Embryonic facial prominence (tissue), 1 donor: ENCODE measurements at regions not wholly inside any gene's neighbourhood (a gene's known extent, or its start where the extent isn't known, plus 50 kb on each side); places are given as distances from the start of the nearest gene placed in this dataset.

ENCODE experiments used
- DNase-seq: peaks from one replicate; pipeline ENCODE4 v3.0.0-alpha.2; 2016; ENCODE audit errors: extremely low spot score

DNA sequence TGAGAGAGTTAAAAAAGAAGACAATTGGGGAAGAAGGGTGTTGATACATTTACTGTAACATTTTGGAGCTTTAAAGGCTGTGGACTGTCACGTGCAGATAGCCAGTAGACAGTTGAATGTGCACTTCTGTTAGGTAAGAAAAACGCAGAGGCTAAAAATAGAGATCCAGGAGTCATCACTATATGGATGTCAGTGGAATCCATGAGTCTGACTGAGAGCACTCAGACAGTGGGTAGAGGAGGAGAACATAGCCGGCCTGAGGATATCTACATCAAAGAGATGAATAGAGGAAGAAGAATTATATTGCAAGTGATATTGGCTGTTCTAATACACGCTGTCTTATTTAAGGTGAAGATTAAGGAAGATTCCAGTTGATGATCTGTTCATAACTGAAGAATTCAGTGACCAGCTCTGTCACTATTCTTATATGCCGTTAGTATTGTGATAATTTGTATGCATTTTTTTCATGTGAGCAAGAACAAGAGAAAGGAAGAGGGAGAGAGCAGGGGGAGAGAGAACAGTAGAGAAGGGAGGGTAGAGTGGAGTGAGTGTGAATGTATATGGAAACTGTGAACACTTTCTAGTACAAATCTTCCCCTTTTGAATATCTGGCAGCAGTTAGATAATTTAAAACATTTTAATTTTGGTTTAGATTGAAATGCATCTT lies 344.8 kb downstream of the CHRM3 start:
- DNase-seq = no peak

DNA sequence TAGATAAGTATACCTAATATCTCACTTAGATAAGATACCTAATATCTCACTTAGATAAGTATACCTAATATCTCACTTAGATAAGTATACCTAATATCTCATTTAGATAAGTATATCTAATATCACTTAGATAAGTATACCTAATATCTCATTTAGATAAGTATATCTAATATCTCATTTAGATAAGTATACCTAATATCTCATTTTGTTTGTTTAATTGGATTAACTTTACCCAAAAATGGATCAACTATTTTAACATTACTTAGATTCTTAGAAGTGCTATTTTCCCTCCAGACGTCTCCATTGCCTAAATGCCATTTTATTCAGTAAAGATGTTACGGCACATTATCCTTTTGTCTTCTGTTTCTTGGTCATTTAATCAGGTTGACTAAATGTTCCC lies 346.4 kb downstream of the CHRM3 start:
- DNase-seq = no peak

DNA sequence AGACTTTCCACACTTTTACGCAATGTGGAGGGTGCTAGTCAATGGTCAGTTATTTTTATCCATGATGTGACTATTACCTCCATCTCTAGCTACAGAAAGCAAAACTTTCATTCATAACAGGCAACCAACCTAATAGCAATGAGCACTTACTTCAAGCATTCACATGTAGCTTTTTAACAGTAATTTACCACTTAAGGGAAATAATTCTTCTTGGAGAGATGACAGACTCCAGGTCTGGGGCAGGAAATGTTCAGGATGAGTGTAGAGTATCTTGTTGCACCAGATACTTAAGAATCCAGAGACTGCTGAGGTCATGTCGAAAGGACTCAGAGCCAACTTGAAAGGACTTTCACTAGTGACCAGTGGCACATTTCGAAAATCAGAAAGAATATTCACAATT lies 347.6 kb downstream of the CHRM3 start:
- DNase-seq = no peak

DNA sequence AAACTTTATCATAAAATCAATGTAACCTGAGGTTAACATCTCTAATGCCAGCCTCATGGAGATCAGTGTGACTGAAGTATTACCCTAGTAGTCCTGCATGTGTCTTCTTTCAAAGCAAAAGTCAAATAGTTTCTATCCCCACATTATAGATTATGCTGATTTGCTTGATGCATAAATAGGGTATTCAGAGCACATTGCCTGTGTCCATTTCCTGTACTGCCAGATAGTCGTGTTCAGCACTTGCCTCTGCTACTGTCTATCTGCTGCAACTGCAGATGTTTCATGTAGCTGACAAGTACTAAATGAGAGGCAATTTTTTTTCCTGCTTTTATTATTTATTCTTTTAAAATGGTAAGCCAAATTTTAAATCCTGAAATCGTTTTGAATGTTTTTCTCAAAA lies 348.7 kb downstream of the CHRM3 start:
- DNase-seq = no peak

DNA sequence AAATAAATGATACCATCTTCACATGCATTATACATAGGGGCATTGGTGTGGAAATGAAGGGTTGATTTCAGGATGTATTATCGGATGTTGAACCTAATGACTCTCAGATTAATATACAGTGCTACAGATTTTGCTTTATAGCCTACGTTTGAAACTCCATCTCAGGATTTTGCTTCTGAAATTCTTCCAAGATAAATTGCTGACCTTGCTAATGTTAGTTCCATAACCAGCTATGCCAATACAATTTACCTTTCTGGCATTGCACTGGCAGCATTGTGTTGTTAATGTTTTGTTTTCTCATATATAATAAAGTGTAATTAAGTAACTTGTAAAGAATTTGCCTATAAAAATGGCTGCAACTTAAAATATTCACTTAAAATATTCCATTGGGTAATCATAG lies 350.1 kb downstream of the CHRM3 start:
- no peak for DNase-seq

DNA sequence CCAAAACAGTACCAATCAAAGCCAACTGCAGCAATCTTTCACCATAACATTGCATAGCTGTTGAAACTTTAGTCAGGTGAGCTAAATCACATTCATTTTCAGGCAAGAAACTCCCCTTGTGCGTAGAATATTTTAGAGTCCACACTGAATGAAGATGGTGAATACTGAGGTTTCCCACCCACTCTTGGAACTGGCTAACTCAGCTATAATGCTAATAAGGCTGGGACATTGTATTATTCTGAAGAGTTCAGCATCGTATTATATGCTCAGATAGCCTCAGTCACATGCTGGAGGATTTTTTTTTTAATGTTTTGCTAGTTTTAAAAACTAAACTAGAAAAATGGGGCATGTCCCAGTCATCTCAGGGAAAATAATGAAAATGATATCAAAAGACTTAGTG lies 352.3 kb upstream of the FMN2 start:
- DNase-seq = no peak

DNA sequence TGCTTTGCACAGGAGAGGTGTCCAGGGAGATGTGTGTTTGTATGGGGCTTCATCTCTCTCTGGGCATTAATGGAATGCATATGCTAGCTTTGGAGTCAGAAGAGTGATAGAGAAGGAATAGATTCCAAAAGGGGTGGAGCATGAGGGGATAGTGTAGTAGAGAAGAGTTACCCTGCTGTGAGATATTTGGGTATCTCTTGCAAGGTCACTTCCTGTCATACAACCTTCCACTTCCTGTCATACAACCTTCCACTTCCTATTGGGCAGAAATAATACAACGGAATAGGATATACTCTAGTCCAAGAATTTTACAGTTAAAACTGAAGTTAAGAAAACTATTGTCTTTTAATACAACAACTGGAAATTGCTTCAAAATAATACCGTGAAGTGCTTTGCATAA lies 351.8 kb upstream of the FMN2 start:
- DNase-seq = no peak

DNA sequence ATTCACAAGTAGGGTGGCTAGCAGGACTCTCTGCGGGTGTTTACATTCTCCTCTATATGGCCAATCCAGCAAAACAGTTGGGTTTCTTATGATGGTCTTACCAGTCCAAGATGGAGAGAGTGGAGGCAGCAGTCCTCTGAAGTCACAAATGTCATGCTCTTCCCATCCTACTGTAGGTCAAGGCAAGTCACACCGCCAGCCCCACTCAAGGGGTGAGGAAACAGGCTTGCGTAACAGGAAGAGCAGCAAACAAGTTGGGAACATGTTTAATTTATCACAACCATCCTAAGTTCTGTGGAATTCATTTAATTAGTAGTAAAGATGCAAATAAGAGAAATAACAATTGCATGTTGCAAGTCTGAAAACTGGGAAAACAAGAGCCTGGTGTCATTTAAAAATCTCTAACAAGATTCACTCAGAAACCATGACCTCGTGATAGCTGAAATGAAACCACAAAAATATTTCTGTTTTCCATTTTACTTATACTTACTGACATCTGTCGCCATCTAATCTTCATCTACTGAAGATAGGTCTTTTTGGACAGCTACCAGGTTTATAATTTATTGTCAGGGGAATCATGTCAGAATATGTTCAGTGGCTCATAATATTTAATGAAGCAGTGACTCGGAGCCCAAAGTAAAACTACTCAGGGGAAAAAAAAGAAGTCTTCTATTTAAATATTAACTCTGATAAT lies 349.1 kb upstream of the FMN2 start:
- no peak for DNase-seq

DNA sequence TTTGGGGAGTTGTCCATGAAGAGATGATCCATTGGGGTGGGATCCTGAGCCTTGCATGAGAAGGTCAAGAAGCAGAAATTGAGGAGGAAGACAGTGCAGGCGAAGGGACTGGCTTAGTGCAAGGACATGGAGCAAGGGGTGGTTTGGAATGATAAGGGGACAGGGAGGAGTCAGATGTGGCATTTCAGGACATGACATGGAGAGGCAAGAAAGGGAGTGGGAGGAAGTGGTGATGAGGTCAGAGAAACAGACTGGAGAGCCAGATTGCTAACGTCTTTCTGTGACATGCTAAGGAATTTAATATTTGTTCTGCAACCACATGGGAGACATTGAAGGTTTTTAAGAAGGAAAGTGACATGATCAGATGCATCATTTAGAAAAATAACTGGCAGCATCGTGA lies 346.8 kb upstream of the FMN2 start:
- DNase-seq = no peak

DNA sequence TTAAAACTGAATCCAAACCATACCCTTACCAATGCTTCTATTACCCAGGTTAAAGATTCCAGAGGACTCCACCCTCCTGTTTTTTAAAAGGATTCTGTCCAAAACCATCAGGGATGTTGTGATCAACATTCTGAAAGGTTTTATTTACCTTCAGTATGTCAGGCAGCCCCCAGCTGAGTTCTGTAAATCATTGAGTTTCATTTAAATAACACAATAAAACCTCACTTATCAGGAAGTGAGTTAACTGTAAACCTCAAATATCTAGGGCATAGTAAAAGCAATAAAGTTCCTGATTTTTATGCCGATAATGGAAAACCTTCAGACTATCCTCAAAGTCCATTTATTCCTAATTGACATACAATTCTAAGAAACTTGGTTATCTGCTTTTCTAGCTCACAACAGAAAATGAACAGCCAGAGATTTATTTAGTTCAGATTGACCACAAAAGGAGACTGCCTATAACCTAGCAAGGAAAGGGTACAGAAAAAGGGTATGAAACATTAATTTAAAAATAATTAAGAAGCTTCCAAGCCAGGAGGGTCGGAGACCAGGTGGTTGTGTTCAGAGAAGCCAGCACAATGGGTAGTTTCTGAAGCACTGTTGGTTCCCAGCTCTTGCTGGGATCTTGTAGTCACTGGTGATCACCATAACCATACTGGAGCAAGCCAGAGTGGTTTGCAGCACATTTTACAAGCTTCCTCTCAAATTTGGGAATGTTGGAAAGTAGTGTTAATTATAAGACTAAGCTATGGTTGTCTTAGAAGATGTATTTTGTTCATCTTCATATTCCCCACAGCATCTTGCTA lies 336.4 kb upstream of the FMN2 start:
- no peak for DNase-seq

DNA sequence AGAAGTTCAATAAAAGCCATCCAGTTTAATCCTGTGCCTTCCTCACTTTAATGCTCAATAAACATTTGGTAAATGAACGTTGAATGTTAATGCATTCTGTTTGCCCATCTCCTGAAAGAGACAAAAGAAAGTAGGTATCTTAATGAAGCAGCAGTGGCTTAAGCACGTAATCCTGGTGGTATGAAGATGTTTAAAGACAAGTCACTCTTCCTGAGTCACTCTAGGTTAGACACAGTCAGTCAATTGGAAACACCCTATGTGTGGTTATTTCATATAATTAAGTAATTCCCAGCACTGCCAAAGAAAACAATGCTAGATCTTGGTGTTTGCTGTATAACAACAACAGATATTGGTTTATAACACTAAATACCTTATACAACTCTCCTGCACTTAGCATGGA lies 334.0 kb upstream of the FMN2 start:
- no peak for DNase-seq

DNA sequence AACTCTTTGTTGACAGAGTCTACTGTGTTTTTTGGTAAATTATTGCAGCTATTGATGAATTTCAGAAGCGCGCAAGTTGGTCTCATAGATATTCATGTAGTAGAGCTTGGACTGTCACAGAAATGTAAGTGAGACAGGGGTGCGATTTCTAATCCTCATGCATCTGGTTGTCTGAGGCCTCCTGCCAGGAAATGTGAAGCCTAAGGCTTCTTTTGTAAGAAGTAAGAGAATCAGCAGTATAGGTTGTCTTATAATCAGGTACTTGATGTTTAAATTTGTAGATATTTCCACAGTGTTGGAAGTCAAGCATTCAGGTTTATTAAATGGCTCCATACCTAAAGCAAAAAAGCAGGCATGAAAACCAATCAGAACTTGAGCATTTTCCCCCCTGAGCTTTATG lies 332.9 kb upstream of the FMN2 start:
- DNase-seq = no peak

DNA sequence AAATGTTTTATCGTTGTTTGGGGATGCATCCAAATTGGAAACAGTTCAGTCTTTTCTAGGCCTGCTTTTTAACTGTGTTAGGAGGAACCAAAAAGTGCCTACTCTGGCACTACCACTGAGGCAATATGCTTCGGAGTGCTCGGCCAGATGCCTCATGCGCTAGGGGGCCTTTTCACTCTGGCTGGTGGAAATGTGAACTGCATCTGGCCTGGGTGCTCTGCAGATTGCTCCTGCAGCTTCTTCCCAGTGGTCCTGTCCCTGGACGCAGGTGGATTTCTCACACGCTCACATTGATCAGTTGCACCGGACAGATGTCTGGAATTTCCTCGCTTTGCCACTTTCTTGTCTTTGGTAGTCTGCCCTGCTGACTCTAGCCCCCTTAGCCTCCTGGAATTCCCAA lies 330.2 kb upstream of the FMN2 start:
- no peak for DNase-seq

DNA sequence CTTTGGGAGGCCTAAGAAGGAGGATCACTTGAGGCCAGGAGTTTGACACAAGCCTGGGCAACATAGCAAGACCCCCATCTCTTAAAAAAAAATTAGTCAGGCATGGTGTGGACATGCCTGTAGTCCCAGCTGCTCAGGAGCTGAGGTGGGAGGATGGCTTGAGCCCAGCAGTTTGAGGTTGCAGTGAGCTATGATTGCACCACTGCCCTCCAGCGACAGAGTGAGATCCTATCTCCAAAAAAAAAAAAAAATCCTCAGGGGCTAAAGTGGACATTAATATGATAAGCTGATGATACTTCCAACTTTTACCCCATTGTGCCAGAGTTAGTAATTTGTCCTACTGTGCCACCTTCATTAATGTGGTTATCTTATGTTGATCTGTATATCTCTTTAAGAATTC lies 327.8 kb upstream of the FMN2 start:
- no peak for DNase-seq

DNA sequence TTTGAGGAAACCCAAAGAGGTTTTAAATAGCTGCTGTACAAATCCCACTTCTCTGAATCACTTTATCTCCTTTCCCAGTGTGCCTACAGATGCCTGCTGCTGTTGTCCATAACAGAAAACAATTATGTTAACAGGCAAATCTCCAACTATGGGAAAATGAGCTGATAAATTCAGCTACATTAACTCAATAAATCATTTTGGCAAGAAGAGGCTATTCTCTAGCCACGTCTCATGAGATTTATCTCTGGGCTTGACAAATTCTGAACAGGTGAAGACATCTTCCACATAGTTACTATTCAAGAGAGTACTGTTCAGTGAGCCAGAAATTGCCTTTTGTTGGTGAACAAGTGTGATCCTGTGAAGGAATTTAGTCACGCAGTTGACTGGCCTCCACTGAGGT lies 327.1 kb upstream of the FMN2 start:
- DNase-seq = no peak

DNA sequence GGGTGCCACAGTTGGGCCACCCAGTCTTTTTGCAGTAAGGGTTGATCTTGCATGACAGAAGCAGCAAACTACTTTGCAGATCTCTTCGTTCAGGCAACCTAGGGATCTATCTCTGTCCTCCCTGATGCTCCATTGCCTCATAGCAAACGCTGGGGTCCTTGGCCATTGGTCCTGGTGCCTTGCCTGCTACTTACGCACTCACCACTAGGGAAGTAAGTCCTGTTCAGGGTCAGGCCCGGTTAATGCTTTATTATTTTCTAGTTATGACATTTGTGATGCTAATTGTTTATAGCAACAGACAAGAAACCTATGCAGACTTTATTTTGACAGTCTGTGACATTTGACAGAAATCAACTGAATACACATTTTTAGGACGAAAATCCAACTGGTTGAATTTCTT lies 326.5 kb upstream of the FMN2 start:
- no peak for DNase-seq

DNA sequence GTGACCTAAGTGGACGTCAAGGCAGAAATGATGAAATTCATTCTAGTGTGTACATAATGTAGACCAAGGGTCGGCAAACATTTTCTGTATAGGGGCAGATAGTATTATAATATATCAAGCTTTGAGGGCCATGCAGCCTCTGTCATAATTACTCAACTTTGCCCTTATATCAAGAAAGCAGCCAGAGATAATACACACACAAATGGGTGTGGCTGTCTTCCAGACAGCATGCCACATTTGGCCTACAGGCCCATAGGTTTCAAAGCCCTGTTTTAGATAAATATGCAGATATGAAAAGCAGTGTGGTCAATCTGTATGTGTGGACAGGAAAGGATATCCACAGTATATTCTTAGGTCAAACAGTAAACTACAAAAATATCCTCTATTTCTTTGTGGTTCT lies 320.1 kb upstream of the FMN2 start:
- DNase-seq = no peak

DNA sequence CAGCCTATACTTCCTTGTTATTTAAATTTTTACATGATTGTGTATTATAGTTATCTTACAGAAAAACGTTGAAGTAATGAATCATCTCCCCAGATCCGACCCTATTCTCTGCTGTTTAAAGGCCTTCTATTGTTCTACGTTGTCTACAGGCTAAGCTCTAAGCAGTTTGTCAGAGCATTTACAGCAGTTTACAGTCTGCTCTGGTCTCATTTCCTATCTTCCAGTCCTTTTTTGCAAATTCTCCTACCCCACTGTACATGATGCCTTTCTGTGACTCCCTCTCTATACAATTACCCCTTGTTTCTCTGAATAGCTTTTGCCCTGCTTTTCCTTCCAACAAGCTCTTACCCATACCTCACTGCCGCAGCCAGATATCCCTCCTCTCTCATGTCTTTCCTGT lies 319.2 kb upstream of the FMN2 start:
- no peak for DNase-seq

DNA sequence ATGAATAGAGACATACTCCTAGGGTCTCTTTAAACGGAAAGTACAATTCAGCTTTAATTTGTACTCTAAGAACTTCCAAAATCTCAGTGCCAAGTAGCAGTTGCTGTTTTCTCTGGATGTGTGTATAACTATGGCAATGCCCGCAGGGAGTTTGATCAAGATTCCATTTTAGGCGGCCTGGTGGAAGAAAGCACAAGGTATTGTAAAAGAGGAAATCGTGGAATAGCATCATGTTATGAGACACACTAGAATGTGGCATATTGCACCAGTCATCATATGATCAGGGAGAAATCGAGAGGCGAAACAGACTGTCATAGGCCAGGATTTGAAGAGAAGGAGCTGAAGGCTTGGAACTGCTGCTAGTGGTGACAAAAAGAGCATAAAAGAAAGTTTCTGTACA lies 316.2 kb upstream of the FMN2 start:
- no peak for DNase-seq

DNA sequence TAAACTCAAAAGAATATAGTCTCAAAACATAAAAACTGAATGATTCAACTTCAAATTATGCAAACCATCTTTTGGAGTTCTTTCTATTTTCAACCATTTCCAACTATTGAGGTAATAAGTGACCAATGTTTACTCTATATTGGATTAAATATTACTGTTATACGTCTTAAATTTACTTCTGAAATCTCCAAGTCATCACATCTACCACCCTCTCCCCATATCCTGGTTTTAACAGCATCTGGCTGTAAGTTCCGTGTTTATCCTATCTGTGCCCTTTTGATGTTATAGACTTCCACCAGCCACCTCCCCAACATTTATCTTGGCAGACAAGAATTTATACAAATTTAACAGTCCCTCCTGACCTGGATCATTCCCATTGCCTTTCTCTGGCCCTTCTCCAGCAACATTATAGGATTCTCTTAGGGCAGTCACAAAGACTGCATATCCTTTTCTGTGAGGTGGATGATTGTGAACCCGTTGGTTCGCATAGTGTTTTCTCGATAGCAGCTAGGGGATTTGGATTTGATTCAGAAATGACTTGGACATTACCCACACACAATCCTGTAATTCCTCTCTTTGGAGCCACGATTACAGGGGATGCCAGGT lies 313.4 kb upstream of the FMN2 start:
- DNase-seq = no peak

DNA sequence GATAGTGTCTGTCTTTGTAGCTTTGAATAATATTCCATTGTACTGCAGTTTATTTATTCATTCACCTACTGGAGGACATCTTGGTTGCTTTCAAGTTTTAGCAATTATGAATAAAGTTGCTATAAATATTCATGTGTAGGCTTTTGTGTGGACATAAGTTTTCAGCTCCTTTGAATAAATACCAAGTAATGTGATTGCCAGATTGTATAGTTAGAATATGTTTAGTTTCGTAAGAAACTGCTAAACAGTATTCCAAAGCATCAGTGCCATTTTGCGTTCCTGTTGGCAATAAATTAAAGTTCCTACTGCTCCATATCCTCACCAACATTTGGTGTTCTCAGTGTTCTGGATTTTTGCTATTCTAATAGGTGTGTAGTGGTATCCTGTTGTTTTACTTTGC lies 311.7 kb upstream of the FMN2 start:
- DNase-seq = no peak

DNA sequence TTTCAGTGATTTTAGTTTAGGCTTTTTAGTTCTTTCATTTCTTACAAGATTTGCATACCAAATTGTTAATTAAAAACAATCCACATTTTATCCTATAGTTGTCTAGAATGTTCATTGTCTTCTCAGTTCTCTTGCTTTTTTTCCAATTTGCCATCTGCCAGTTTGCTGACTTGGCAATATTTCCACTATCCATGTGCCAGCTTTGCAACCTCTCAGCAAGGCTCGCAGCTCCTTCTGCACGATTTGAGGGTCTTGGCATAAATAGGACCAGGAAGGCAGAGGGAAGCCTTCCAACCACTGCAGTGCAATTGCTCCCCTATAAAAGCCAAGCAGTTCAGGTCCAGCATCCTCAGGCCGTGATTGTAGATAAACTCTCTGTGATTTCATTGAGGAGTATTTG lies 306.8 kb upstream of the FMN2 start:
- DNase-seq = no peak

DNA sequence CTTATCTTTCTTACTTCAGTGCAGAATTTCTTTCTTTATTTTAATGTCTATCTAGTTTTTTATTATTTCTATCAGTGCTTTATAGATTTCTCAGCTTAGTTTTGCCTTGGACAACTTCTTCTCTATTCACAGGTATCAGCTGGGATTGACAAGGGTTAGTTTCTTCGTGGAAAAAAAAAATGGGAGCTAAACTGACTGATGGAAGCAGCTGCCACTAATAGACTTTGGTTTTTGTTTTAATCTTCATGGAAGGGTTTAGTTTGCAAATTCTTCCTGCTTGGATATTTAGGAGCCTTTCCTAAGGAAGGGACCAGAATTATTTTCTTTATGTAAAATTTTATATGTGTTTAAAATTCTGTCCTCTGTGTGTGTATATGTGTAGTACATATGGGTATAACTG lies 306.1 kb upstream of the FMN2 start:
- no peak for DNase-seq
